Smooth muscle cell (in vitro differentiated cells): ENCODE measurements at regions not wholly inside any gene's neighbourhood (a gene's known extent, or its start where the extent isn't known, plus 50 kb on each side); places are given as distances from the start of the nearest gene placed in this dataset.

Experiments
- DNase-seq: peaks from one replicate; lab custom pipeline; 2025; ENCODE audit not compliant: unreplicated experiment; lab: John Stamatoyannopoulos, UW
- H2AFZ ChIP-seq: fragments of 200-600 bp; sonication (generic); 2 replicates; pipeline ENCODE4 v1.6.0; 2016; ENCODE audit warnings: antibody characterized with exemption, low read depth, mild to moderate bottlenecking
- H3F3A ChIP-seq: fragments of 200-600 bp; sonication (generic); 2 replicates; pipeline ENCODE4 v1.6.0; 2017; ENCODE audit warnings: antibody characterized with exemption, low read depth
- H3K27ac ChIP-seq: fragments of 200-600 bp; sonication (generic); 2 replicates; pipeline ENCODE4 v1.5.1; 2016; ENCODE audit warnings: low read depth, mild to moderate bottlenecking
- H3K27me3 ChIP-seq: fragments of 200-600 bp; sonication (generic); 2 replicates; pipeline ENCODE4 v1.6.1; 2016; ENCODE audit warnings: low read depth, mild to moderate bottlenecking
- H3K36me3 ChIP-seq: fragments of 200-600 bp; sonication (generic); 2 replicates; pipeline ENCODE4 v1.5.1; 2016; ENCODE audit warnings: low read depth
- H3K4me1 ChIP-seq: fragments of 200-600 bp; sonication (generic); 2 replicates; pipeline ENCODE4 v1.5.1; 2016; ENCODE audit warnings: low read depth
- H3K4me2 ChIP-seq: fragments of 200-600 bp; sonication (generic); 2 replicates; pipeline ENCODE4 v1.6.0; 2016; ENCODE audit warnings: mild to moderate bottlenecking
- H3K4me3 ChIP-seq: fragments of 200-600 bp; sonication (generic); 2 replicates; pipeline ENCODE4 v1.5.1; 2016; ENCODE audit warnings: mild to moderate bottlenecking
- H3K79me2 ChIP-seq: fragments of 200-600 bp; sonication (generic); 2 replicates; pipeline ENCODE4 v1.6.0; 2016; ENCODE audit warnings: low read depth, mild to moderate bottlenecking
- H3K9ac ChIP-seq: fragments of 200-600 bp; sonication (generic); 2 replicates; pipeline ENCODE4 v1.6.0; 2016; ENCODE audit warnings: low read depth
- H3K9me3 ChIP-seq: fragments of 200-600 bp; sonication (generic); replicated peaks from 2 replicates; pipeline ENCODE4 v1.5.1; 2016; ENCODE audit warnings: low read depth
- H4K20me1 ChIP-seq: fragments of 200-600 bp; sonication (generic); 2 replicates; pipeline ENCODE4 v1.6.0; 2016; ENCODE audit warnings: low read depth
- CTCF ChIP-seq: fragments of 200-600 bp; sonication (generic); IDR thresholded peaks from 2 replicates; pipeline ENCODE4 v1.5.1; 2017; ENCODE audit warnings: borderline replicate concordance, mild to moderate bottlenecking, antibody characterized with exemption; ENCODE audit not compliant: insufficient read depth, poor library complexity, severe bottlenecking
- WGBS: methylation state at CpG from one replicate; pipeline ENCODE4 v1.1.7; 2016; ENCODE audit warnings: low lambda C conversion rate; 5-methylcytosine and 5-hydroxymethylcytosine counted together

DNA sequence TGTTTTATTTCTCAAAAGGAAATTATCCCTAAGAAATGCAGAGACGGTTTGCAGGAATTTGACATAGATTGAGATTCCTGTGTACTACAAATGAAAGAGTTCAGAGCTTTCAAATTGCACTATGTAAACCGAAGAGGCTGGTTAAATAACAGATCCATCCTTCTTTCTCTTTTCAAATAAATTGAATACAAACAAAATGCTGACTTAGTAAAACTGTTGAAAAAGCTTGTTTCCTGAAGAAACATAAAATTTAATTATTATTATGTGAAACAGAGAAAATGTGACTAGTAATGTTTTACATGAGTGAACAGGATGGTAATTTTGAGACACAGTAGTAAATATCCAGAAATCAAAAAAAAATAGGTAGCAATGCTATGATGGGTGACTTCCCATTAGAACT lies 441.2 kb downstream of the LRRIQ3 start:
- Histone ChIP-seq H4K20me1 (no peaks in the 10 kb centered on the region), H3K36me3 (no peaks in the 10 kb centered on the region), H3K79me2 (no peaks in the 10 kb centered on the region), H3K27ac (no peak overlapping the region), H3K4me1 (no peaks in the 10 kb centered on the region), H3K9me3 (no peaks in the 10 kb centered on the region), H3K4me3 (no peak overlapping the region), H3K9ac (no peak overlapping the region), H3F3A (no peaks in the 10 kb centered on the region), H3K4me2 (no peak overlapping the region), H3K27me3 (no peaks in the 10 kb centered on the region), H2AFZ (no peak overlapping the region)
- no peak for DNase-seq
- WGBS: 85% methylated on average over 2 of the region's 2 CpGs
- TF ChIP-seq CTCF: no peak

- DNase-seq: no peak
- H3K4me1 ChIP-seq: no peaks in the 10 kb centered on the region
- no peaks in the 10 kb centered on the region for H3K27me3 ChIP-seq
- H3K9ac ChIP-seq: no peak overlapping the region
- H3F3A ChIP-seq: no peaks in the 10 kb centered on the region
- H4K20me1 ChIP-seq: no peaks in the 10 kb centered on the region
- H3K4me3 ChIP-seq: no peak overlapping the region
- no peak overlapping the region for H3K27ac ChIP-seq
- H3K9me3 ChIP-seq: no peaks in the 10 kb centered on the region
- 82% methylated on average over 2 of the region's 2 CpGs for WGBS
- no peaks in the 10 kb centered on the region for H3K79me2 ChIP-seq
- TF ChIP-seq CTCF: no peak
- H3K4me2 ChIP-seq: no peak overlapping the region
- no peaks in the 10 kb centered on the region for H3K36me3 ChIP-seq
- H2AFZ ChIP-seq: no peak overlapping the region
Observed at GRCh38 chr1:73755649-73756048, 442.3 kb downstream of the LRRIQ3 start.

DNA sequence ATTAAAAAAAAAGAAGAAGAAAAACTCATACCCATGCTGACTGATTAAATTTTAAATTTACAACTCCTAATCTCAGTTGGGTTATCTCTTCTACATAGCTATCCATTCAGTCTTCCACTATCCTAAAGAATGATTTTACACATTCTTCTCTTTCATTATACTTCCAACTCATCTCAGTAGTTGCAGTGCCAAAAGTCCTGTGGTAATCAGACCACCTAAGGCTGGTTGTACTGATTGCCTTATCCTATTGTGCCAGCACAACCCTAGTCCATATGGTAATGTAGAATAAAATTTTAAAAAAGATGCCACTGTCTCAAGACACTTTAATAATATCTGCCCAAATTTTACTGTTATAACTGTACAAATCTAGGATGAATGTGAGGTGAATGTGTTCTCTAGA lies 448.0 kb downstream of the LRRIQ3 start:
- H2AFZ ChIP-seq: no peak overlapping the region

More for the DNA sequence above, 448.0 kb downstream of the LRRIQ3 start:
- H3K4me1 ChIP-seq: no peaks in the 10 kb centered on the region
- no peak overlapping the region for H3K27ac ChIP-seq
- H3K79me2 ChIP-seq: no peaks in the 10 kb centered on the region
- no peak overlapping the region for H3K4me2 ChIP-seq
- TF ChIP-seq CTCF: no peak
- DNase-seq: no peak
- H3K36me3 ChIP-seq: no peaks in the 10 kb centered on the region
- H3K9me3 ChIP-seq: peaks cover 6% of the 10 kb centered on the region
- no peaks in the 10 kb centered on the region for H4K20me1 ChIP-seq
- H3K9ac ChIP-seq: no peak overlapping the region
- no peak overlapping the region for H3K4me3 ChIP-seq
- no peaks in the 10 kb centered on the region for H3F3A ChIP-seq
- no peaks in the 10 kb centered on the region for H3K27me3 ChIP-seq
